ENCODE measurements at regions not wholly inside any gene's neighbourhood (a gene's known extent, or its start where the extent isn't known, plus 50 kb on each side); places are given as distances from the start of the nearest gene placed in this dataset.
"Not testable (repeated sequence)": the region's sequence is repeated elsewhere in the genome, so short reads cannot be mapped to it uniquely, and the experiment has no call there.

DNA sequence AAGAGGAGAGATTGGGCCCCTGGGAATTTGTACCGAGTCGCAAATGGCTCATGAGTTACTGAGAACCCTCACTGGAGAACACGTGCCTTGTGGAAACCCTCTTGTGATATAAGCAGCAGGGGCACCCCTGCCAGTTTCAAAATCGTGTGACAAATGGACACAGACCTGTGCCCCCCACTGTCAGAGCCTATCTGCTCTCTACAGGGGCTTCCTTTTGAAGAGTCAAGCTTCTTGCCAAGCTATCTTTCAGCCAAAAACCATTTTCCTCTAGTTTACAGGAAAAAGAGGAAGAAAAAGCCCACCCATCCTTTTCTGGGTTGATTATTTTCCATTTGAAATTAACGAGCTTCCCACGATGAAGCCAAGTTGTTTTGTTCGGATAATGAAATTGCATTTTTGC is 64.1 kb upstream of the MPP7 start:
- Mint-ChIP-seq H3K27ac (no peak overlapping the region), H3K9me3 (no peaks in the 10 kb centered on the region), H3K27me3 (ENCODE audit: low read depth) (peaks cover 2% of the 10 kb centered on the region), H3K4me3 (no peak overlapping the region), H3K4me1 (peaks cover 3% of the 10 kb centered on the region), H3K36me3 (no peaks in the 10 kb centered on the region)
- TF ChIP-seq, protein P1, sequence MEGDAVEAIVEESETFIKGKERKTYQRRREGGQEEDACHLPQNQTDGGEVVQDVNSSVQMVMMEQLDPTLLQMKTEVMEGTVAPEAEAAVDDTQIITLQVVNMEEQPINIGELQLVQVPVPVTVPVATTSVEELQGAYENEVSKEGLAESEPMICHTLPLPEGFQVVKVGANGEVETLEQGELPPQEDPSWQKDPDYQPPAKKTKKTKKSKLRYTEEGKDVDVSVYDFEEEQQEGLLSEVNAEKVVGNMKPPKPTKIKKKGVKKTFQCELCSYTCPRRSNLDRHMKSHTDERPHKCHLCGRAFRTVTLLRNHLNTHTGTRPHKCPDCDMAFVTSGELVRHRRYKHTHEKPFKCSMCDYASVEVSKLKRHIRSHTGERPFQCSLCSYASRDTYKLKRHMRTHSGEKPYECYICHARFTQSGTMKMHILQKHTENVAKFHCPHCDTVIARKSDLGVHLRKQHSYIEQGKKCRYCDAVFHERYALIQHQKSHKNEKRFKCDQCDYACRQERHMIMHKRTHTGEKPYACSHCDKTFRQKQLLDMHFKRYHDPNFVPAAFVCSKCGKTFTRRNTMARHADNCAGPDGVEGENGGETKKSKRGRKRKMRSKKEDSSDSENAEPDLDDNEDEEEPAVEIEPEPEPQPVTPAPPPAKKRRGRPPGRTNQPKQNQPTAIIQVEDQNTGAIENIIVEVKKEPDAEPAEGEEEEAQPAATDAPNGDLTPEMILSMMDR (IDR thresholded peaks at IDR 0.05; ENCODE audit: unreplicated experiment), result no peak
- no peak for DNase-seq (ENCODE audit: low spot score in 2 of 2, unreplicated experiment in 2 of 2)

DNA sequence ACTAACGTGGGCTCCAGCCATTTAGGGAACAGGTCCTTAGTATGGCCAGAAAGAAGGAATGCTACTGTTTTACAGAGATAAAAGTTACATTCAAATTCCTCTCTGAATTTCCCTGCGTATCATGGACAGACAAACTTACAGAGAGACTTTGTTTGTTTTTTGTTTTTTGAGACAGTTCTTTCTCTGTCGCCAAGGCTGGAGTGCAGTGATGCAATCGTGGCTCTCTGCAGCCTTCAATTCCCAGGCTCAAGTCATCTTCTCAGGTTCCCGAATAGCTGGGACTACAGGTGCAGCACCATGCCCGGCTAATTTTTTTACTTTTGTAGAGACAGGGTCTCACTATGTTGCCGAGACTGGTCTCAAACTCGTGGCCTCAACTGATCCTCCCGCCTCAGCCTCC is 64.5 kb upstream of the MPP7 start:
- Mint-ChIP-seq H3K4me3 (no peak overlapping the region), H3K27ac (no peak overlapping the region), H3K27me3 (ENCODE audit: low read depth) (peaks cover 2% of the 10 kb centered on the region), H3K36me3 (no peaks in the 10 kb centered on the region), H3K9me3 (no peaks in the 10 kb centered on the region), H3K4me1 (peaks cover 3% of the 10 kb centered on the region)
- TF ChIP-seq, protein P1 (IDR thresholded peaks at IDR 0.05; ENCODE audit: unreplicated experiment), result no peak
- DNase-seq (ENCODE audit: low spot score in 2 of 2, unreplicated experiment in 2 of 2), result no peak

GRCh38 chr10:28367929-28368484 is 65.1 kb upstream of the MPP7 start:
- Mint-ChIP-seq H3K27ac (no peak overlapping the region), H3K4me1 (peaks cover 3% of the 10 kb centered on the region), H3K27me3 (ENCODE audit: low read depth) (peaks cover 2% of the 10 kb centered on the region), H3K4me3 (no peak overlapping the region), H3K9me3 (no peaks in the 10 kb centered on the region), H3K36me3 (no peaks in the 10 kb centered on the region)
- no peak for DNase-seq (ENCODE audit: low spot score in 2 of 2, unreplicated experiment in 2 of 2)
- TF ChIP-seq, protein P1 (IDR thresholded peaks at IDR 0.05; ENCODE audit: unreplicated experiment), result no peak

GRCh38 chr10:28370107-28370835 is 67.4 kb upstream of the MPP7 start:
- TF ChIP-seq, protein P1 (IDR thresholded peaks at IDR 0.05; ENCODE audit: unreplicated experiment), result no peak
- H3K27ac Mint-ChIP-seq, result no peak overlapping the region

GRCh38 chr10:28371638-28372037 is 68.8 kb upstream of the MPP7 start:
- not testable (repeated sequence) for H3K9me3 Mint-ChIP-seq; H3K27ac Mint-ChIP-seq; H3K27me3 Mint-ChIP-seq (ENCODE audit: low read depth); DNase-seq (ENCODE audit: low spot score in 2 of 2, unreplicated experiment in 2 of 2); H3K36me3 Mint-ChIP-seq; H3K4me3 Mint-ChIP-seq
- H3K4me1 Mint-ChIP-seq, result peaks cover 18% of the 10 kb centered on the region

More at GRCh38 chr10:28370107-28370835, 67.4 kb upstream of the MPP7 start:
- no peaks in the 10 kb centered on the region for H3K9me3 Mint-ChIP-seq
- no peak for DNase-seq (ENCODE audit: low spot score in 2 of 2, unreplicated experiment in 2 of 2)
- peaks cover 11% of the 10 kb centered on the region for H3K4me1 Mint-ChIP-seq
- H3K4me3 Mint-ChIP-seq, result no peak overlapping the region
- no peaks in the 10 kb centered on the region for H3K36me3 Mint-ChIP-seq
- H3K27me3 Mint-ChIP-seq (ENCODE audit: low read depth), result peaks cover 2% of the 10 kb centered on the region

DNA sequence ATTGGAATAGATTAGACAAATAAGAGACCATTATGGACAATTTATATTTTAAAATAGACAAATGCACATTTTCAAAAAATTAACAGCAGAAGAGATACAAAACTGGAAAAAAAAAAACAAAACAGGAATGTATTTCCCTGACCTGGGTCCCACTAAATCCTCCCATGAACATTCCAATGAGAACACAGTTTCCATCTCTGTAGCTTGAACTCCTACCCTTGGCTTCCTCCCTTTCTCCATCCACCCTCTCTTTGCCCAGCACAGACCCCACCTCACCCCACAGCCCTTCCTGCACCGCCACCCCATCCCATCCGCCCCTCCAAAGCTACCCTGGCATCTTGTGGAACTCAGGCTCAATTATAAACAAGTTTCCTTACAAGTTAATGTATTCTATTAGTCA is 71.2 kb upstream of the MPP7 start:
- H3K9me3 Mint-ChIP-seq, result no peaks in the 10 kb centered on the region
- TF ChIP-seq, protein P1 (IDR thresholded peaks at IDR 0.05; ENCODE audit: unreplicated experiment), result no peak
- no peak for DNase-seq (ENCODE audit: low spot score in 2 of 2, unreplicated experiment in 2 of 2)
- H3K27me3 Mint-ChIP-seq (ENCODE audit: low read depth), result peaks cover 1% of the 10 kb centered on the region
- H3K27ac Mint-ChIP-seq, result peak overlapping the region; percentile 2
- no peaks in the 10 kb centered on the region for H3K36me3 Mint-ChIP-seq
- H3K4me1 Mint-ChIP-seq, result peaks cover 15% of the 10 kb centered on the region
- H3K4me3 Mint-ChIP-seq, result no peak overlapping the region
